ENCODE measurements at regions not wholly inside any gene's neighbourhood (a gene's known extent, or its start where the extent isn't known, plus 50 kb on each side); places are given as distances from the start of the nearest gene placed in this dataset.

DNA sequence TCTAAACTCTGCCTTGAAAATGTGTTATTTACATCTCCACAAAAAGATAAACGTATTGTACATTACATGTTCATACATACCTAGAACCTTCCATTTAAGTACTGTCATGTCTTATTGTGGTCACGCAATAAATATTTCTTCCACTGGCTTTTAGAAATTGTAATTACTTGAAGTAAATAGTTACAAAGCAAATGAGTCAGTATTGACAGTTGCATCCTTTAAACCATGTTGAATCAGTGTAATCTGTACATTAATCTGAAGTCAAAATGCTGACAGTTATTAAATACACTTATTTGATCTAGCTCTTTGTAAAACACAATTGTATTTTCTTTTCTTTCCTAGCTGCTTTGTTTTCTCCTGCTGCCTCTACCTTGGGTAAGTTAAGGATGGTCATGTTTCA, 446.7 kb downstream of the EPHA5 start:
- no peak for TF ChIP-seq SUZ12 (IDR thresholded peaks at IDR 0.05)
- no peak for TF ChIP-seq LEF1 (IDR thresholded peaks at IDR 0.05; ENCODE audit: borderline replicate concordance)
- no peak for TF ChIP-seq SP1 (IDR thresholded peaks at IDR 0.05)
- no peak for TF ChIP-seq ZNF384 (IDR thresholded peaks at IDR 0.05)
